ENCODE measurements at regions not wholly inside any gene's neighbourhood (a gene's known extent, or its start where the extent isn't known, plus 50 kb on each side); places are given as distances from the start of the nearest gene placed in this dataset.
"Not testable (repeated sequence)": the region's sequence is repeated elsewhere in the genome, so short reads cannot be mapped to it uniquely, and the experiment has no call there.

DNA sequence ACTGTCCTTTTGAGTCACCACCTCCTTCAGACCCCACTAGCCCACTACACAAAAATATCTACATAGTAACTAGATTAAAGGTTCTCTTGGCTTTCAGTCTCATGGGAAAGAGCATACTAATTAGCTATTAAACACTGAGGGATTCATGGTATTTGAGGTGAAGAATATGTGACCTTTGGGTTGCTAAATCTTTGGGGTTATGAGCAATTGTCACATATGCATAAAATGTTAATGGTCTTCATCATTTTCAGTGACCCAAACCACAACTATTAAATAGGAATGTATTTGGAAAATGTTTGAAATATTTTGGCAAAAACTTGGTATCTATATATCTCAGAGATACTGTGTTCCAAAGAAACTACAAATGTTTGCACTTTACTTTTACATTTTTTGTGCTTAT lies 365.1 kb downstream of the MAGEB5 start:
- no peak for FAIRE-seq

DNA sequence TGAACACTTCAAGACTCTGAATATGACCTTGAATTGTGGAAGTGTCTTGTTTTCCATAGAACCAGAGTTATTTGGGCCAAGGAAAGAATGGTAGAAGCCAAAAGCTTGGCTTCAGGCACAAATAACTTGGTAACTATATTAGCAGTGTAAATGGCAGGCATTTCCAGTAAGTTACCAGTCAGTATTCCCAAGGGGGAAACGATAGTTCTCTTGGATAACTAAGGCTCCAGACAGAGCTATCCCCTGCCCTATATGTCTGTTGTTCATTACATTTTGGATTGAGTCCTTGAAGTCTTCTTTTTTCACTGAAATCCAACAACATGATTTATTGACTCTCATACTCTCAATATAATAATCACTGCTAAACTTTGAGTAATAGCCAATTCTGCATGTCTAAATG lies 364.1 kb downstream of the MAGEB5 start:
- no peak for FAIRE-seq

DNA sequence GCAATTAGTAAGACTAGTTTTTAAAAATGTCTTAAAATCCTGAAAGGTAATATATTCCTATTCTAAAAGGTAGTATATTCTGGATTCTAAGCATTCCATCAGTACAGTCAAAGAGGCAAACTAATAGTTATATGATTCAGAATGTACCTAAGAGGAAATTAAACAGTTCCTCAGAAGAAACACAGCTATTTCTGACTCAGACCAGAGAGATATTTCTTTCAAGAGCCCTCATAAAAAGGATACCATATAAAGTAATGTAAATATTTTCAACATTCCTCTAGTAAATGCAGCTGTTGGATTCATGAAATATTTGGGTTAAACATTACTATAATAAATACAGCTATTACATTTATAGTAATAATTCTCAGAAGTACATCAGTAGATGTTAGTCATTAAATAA lies 358.3 kb downstream of the MAGEB5 start:
- FAIRE-seq = no peak

DNA sequence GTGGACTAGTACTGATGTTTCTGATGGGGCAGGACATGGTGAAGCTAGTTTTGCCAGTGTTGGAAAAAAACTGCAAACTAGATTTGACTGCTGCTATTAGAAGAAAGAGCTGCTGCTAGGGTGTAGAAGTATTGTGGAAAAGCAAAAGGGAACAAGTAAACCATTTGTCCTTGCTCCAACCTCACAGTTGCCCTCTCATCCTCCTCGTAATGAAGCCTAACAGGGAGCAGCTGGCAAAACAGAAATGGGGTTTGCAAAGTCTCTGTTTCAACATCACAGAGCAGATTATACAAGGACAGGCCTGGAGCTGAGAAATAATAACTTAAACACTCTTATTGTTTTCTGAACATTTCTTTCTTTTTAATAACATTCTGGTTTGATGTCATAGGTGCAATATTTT lies 346.2 kb downstream of the MAGEB5 start:
- FAIRE-seq = no peak

DNA sequence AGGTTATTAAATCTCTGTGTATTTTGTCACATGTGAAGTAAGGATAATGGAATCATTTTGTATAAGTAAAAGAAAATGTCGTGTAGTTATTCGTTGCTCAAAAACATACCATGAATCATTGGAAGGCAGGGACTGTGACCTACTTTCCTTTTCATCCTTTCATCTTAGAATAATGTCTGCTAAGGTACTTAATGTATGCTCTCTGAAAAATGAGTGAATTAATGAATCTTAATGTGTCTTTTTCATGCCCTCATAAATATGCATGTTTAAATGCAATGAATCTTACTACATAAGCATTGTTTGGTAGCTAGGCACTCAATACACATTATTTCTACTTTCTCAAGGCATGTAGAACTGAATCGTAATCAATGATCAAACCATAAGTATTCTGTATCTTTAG lies 343.9 kb downstream of the MAGEB5 start:
- FAIRE-seq = no peak

DNA sequence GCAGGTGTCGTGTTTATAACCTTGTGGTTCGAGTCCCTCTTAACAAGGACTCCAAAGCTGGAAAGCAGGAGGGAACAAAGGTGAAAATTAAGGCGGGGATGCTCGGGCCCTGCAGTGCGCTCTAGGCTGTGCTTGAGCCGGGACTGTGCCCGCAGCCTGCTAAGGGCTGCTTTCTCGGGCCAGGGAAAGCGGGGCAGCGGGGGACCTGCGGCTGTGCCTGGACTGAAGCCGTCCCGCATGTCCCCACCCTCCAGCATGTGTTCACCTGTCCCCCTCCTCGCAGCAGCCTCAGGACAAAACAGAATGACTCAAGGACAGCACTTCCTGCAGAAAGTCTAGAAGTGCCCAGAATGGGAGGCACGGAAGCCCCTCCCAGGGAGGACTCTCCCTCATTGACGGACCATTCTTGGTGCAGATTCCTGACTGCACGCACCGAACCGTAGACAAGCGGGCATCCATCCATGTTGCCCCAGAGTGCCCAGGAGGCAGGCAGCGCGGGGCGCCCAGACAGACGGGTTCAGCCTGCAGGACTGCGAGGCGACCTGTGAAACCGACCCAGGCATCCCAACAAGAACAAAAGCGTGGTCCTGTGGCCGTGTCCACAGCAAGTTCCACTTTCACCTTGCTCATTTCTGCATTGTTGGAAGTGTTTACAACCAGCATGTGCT lies 342.9 kb downstream of the MAGEB5 start:
- FAIRE-seq = no peak

DNA sequence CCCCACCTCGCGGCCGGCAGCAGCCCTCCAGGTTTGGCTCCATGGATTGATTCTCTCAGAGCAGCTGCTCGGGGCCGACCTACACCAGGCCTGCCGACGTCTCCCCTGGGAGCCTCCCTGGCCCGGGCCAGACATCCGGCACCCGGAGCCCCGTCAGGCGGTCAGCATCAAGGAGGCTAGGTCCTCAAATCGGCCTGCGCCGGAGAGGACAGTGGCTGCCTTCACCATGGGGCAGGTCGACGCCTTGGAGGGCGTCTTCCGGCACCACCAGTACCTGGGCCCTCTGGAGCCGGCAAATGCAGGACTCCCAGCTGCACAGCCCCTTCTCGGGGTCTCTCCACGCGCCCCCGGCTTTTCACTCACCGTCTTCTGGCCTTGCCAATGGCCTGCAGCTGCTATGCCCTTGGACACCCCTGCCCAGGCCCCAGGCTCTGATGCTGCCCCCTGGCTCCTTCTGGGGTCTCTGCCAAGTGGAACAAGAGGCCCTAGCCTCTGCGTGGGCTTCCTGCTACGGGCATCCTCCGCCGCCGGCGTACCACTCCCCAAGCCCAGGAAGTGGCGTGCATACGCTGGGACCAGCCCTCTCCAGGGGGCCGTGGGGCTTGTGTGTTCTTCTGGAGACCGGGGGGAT lies 341.8 kb downstream of the MAGEB5 start:
- no peak for FAIRE-seq

DNA sequence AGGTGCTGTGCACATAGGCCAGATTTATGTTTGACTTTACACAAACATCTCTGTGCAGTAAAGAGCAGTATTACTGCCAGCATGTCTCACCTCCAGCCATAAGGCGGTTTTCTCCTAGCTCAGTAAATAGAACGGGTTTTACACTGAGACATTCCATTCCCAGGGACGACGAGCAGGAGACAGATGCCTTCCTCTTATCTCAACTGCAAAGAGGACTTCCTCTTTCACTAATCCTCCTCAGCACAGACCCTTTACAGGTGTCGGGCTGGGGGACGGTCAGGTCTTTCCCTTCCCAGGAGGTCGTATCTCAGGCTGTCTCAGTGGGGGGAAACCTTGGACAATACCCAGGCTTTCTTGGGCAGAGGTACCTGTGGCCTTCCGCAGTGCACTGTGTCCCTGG lies 309.8 kb downstream of the MAGEB5 start:
- not testable (repeated sequence) for FAIRE-seq

DNA sequence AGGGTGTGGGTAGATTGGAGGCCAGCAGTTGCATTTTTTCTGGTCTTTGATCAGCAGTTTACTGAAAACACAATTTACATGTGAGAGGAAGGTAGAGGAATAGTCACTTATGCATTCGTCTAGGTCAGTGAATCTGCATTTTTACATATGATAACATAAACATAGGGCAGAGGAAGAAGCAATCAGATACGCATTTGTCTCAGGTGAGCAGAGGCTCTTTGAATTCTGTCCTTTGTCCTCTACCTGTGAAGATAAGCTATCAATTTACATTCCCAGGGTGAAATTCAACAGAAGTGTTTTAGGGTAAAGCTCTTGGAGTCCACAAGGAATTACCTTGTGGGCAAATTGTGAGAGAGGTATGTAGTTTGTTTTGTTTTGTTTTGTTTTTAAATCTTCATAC lies 306.5 kb downstream of the MAGEB5 start:
- no peak for FAIRE-seq

DNA sequence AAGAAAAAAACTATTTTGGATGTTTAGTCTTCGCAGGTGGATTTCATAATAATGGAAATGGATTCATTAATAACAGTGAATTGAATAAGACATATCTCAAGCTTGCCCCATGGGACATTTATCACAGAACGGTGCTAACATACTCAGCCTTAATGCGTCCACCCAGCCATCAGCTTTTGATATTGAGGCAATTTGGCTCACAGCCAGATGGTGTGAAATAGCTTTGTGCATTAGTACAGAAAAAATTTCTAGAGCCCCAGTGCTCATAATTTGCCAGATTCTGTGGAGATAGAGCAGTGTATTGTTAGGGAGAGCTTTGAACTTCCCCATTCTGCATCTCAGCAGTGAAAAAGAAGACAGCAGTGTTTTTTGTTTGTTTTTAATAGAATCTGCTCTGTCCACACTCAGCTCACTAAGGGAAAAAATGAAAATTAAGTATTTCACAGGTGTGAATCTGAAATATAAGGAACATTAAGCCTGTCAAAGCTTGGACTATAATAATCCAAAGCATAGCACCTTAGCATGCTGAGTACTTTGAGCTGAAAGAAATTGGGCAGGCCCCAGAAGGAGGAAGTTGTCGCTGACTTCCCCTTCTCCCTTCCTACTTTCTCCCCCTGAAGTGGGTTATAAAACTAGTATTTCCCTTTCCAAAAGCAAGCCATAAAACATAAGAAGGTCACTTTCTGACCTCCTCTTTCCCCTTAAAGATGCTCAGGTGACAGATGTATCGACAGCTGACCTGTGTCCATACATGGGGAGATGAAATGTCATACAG lies 295.8 kb downstream of the MAGEB5 start:
- FAIRE-seq = peak; percentile 56

DNA sequence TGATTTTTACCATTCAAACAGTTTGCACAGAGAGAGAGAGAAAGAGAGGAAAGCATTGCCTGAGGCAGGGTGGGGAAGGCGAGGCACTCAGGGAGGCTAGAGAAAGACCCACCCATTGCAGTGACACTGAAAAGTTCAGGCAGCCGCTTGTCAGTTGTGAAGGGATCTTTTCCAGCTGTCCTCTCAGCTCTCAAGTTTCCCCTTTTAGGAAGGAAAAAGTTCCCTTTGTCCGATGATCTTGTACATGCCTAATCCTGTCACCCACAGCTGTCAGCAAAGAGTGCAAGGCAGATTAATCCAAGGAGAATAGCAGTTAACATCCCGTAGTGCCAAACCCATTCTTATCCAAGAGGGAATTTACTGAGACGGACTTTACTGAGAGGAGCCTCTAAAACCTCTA lies 255.0 kb downstream of the MAGEB5 start:
- no peak for FAIRE-seq

DNA sequence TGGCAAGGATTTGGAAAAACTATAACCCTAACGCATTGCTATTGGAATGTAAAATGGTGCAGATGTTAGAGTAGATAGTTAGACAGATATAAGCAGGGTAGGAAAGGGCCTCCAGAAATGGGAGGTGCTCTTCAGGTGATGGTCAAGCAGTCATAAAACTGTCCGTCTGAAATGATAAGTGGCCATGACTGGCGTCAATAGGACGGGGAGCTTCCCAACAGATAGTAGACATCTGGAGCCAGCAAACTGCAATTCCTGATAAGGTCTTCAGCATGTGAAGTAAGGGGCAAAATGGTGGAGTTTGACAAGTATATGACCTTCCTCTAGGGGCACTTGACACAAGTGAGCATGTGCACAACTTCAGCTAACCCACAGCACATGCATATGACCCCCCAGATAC lies 250.4 kb downstream of the MAGEB5 start:
- FAIRE-seq = no peak

DNA sequence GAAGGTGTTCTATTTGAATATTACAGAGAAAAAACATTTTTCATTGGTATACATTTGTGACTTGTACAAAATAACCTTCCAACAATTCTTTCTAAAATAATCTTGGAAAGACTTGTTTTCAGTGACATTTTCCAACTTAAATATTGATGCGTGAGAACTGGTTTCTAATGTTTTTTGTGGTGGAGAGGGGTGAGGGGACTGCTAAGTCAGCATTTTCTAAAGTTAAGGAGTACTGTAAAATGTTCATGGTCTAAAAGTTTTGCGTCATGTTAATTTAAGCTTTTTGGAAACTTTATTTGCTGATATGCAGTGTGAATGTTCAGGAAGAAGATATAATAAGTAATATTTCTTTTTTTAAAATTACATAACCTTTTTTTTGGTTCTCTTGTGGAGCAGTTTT lies 229.3 kb downstream of the MAGEB5 start:
- FAIRE-seq = no peak

DNA sequence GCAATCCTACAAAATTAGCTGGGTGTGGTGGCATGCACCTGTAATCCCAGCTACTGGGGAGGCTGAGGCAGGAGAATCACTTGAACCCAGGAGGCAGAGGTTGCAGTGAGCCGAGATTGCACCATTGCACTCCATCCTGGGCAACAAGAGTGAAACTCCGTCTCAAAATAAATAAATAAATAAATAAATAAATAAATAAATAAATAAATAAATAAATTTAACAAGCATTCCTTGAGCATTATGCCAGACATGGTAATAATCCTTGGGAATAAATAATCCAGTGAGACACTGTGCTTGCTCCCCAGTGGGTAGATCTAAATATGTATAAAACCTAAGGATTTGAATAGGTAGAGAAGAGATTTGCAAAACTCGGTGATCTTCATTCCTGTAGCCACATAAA lies 228.4 kb downstream of the MAGEB5 start:
- not testable (repeated sequence) for FAIRE-seq

DNA sequence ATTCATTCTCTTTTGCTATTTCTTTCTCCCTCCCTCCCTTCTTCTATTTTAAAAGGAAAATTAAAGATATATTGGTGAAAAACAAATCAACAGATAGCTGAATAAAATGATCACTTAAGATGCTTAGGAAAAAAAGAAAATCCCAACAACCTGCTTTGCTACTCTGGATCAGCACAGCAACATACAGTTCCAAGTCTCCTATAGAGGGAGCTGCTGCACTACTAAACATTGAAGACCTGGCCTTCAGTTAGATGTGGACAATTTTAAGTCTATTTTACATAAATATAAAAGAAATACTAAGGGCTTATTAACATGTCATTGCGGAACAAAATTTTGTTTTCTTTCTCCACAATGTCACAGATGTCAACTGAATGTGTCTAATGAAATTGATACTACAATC lies 226.4 kb downstream of the MAGEB5 start:
- peak; percentile 99 for FAIRE-seq

DNA sequence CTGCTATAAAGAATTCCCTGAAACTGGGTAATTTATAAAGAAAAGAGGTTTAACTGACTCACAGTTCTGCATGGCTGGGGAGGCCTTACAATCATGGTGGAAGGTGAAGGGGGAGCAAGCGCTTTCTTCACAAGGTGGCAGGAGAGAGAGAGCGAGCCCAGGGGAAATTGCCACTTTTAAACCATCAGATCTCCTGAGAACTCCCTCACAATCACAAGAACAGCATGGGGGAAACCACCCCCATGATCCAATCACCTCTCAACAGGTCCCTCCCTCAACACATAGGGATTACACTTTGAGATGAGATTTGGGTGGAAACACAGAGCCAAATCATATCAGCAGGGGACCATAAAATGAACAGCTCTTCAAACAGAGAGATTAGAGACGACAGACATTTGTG lies 198.6 kb downstream of the MAGEB5 start:
- no peak for FAIRE-seq

DNA sequence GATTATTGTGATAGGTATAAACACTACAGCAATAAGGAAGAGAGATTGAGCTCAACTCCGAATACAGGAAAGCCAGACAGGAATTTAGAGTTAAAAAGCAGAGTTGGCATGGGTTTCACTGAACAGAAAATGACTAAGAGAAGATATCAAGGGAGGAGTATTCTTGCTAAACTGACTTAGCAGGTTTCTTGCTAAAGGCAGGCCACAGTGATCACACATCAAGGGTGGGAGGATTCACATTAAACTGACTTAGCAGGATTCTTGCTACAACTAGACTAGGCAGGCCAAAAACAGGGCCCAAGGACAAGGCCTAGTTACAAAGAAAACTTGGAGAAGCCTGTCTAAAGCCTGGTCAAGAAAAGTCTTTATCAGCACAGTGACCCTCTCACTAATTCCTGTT lies 195.1 kb downstream of the MAGEB5 start:
- no peak for FAIRE-seq

DNA sequence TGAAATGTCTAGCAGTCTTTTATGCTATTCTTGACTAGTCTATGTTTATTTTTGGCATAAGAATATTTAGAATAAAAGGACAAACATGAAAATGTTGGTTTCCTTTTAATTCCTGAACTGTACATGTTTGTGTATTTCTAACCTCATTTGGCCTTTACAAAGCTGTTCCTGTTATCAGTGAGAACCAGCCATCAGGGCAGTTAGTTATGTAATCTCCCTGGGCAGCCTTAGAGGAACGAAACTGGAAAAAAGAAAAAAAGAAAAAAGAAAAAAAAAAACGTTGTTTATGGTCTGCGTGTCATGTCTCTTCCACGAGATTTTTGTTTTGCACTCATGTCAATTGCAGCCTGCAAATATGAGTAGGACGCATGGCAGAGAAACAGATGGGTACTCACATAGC lies 193.7 kb downstream of the MAGEB5 start:
- FAIRE-seq = no peak

DNA sequence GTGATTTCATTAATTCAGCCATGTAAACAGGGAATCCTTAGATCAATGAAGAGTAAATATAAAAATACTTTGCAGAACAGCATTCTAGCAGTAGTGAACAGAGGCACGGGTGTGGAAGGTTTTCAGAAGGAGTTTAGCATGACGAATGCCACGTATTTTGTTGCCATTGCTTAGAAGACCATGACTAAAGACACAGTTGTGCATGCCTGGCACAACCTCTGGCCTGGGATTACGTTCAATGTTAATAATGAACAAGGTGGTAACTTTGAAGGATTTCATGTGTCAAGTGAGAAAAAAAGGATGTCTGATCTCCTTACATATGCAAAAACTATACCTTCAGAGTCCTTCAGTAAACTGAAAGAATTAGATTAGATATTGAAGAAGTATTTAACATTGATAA lies 171.9 kb downstream of the MAGEB5 start:
- no peak for FAIRE-seq

DNA sequence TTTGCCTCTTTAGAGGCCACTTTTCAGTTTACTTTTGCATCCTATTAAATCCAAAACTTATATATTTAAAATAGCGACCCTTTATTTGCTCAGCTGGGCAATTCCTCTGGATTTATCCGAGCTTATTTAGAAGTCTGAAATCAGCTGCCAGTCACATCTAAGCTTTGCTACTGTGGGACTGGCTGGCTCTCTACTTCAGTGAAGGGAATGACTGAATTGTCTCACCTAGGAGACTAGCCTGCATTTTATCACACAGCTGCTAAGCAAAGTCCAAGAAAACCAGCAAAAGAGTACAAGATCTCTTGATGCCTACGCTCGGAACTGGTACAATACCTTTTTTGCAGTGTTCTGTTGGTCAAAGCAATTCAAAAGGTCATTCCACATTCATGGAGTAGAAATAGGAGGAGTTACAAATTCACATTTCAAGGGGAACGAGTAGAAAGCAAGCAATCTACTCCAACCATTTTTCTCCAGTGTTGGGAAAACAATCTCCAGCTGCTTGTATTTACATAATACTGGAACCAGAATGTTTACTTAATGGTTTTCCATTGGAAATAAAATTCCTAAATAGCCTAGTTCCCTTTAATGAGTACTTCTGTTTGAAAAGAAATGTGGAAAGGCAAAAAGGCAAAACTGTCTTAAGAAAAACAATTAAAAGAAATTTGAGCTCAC lies 160.2 kb downstream of the MAGEB5 start:
- no peak for FAIRE-seq

DNA sequence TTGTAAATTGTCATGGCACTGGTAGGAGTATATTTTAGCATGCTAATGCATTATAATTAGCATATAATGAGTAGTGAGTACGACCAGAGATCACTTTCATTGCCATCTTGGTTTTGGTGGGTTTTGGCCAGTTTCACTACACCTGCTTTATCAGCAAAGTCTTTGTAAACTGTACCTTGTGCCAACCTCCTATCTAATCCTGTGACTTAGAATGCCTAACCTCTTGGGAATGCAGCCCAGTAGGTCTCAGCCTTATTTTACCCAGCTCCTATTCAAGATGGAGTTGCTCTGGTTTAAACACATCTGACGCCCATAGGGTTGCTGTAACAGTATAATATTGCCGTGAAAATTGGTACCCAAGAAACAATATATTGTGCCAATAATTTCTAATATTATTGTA lies 159.4 kb downstream of the MAGEB5 start:
- no peak for FAIRE-seq

DNA sequence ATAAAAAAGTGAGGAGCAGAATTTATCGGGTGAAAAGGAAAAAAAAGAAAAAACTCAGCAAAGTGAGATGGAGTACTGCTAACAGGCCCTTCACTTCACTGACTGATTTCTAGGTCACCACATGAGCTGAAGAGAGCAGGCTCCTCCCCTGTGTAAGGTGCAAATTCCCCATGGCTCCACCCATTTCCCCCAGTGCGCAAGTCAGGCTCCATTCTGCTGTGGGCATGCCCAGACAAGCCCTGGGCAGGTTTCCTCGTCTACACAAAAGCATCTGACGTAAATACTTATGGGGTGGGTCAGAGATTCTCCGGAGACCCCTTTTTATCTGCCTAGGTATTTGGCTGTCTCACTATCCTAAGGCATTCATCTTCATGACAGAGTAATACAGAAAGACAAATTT lies 157.9 kb downstream of the MAGEB5 start:
- no peak for FAIRE-seq

DNA sequence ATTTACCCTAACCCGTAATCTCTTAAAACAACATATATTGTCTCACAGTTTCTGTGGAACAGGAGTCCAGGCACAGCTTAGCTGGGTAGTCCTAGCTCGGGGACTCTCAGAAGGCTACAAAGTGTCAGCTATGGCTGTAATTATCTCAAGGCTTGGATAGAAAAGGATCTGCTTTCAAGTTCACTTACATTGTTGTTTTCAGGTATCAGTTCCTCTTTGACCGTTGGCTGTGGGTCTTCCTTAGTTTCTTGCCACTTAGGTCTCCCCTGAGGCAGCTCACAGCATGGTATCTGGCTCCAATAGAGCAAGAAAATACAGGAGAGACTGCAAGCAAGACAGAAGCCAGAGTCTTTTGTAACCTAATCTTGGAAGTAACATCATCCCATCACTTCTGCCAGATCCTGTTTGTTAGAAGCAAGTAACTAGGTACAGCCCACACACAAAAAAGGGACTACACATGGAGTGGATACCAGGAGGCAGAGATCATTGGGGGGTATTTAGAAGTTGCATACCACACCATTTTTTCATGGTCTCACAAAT lies 137.0 kb downstream of the MAGEB5 start:
- FAIRE-seq = no peak

DNA sequence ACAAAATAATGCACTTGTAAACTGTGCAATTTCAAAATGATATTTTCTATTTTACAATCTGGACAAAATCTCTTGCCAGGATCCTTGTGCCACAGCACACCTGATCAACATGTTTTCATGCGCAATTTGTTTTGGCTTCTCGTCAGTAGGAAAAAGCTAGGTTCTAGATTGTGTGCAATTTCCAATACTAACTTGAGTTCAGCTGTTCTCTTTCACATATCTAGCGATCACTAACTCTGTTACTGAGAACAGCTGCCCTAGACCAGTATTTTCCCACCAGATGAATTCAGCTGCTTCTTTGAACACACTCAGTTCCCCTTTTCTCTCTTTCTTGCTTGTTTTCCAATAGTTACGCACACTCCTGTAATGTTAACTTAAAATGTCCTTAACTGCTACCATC lies 131.2 kb downstream of the MAGEB5 start:
- FAIRE-seq = no peak

Measured in islet of Langerhans (tissue), 1 donor.